ENCODE measurements at regions not wholly inside any gene's neighbourhood (a gene's known extent, or its start where the extent isn't known, plus 50 kb on each side); places are given as distances from the start of the nearest gene placed in this dataset.

DNA sequence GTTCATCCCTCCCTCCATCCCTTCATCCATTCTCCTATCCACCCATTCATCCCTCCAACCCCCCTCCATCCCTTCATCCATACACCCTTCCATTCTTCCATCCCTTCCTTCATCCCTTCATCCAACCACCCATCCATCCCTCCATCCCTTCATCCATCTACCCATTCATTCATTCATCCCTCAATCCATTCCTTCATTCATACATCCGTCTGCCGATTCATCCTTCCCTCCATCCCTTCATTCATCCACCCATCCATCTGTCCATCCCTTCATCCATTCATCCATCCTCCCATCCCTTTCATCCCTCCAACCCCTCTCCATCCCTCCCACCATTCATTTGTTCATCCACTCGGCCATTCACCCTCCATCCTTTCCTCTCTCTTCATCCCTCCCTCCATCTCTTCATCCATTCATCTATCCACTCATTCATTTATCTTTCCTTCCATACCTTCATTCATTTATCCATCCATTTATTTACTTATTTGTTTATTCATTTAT, 95.7 kb downstream of the FOXL1 start:
- no peak overlapping the region for H3K27ac ChIP-seq
- TF ChIP-seq ZFX (IDR thresholded peaks at IDR 0.05; ENCODE audit: borderline replicate concordance) (no peak), CTCF (IDR thresholded peaks at IDR 0.05) (no peak)

DNA sequence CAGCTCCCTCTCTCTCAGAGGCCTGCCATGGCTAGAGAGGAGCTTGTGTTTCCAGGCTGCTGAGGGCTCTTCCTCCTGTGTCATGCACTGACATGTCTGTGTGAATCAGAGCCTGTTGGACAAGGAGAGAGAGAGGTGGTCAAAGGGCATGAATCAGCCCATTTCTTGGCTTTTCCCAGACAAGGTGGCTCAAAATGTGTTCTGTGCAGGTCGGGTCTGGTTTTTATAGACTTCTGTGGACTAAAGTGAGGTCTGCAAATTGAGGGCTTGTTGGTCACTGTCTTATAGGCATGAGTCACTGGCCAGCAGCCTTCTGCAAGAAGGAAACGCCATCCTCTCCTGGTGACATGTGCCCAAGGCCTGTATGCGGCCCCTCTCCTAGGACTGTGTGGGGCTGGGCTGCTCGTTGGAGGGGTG, 97.9 kb downstream of the FOXL1 start:
- TF ChIP-seq CTCF (IDR thresholded peaks at IDR 0.05) (no peak), ZFX (IDR thresholded peaks at IDR 0.05; ENCODE audit: borderline replicate concordance) (no peak)
- H3K27ac ChIP-seq = no peak overlapping the region

DNA sequence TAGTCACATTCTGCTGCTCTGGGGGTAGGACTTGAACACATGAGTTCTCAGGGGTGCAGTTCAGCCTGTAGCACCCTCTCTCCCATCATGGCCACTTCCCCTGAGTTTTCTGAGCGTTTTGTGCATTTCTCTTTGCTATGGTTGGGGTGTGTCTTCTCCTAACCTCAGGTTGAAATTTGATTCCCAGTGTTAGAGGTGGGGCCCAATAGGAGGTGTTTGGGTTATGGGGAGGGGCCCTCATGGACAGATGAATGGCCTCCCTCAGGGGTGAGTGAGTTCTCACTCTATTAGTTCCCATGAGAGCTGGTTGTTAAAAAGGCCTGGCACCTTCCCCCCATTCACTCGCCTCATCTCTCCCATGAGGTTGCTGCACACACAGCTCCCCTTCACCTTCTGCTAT, 101.1 kb downstream of the FOXL1 start:
- TF ChIP-seq ZFX (IDR thresholded peaks at IDR 0.05; ENCODE audit: borderline replicate concordance) (no peak), CTCF (IDR thresholded peaks at IDR 0.05) (no peak)
- no peak overlapping the region for H3K27ac ChIP-seq

- no peak overlapping the region for H3K27ac ChIP-seq
- TF ChIP-seq ZFX (IDR thresholded peaks at IDR 0.05; ENCODE audit: borderline replicate concordance) = no peak
- TF ChIP-seq CTCF (IDR thresholded peaks at IDR 0.05) = no peak
These were observed 101.8 kb downstream of the FOXL1 start for GRCh38 chr16:86680162-86680561.

- H3K27ac ChIP-seq = no peak overlapping the region
- no peak for TF ChIP-seq CTCF (IDR thresholded peaks at IDR 0.05)
- no peak for TF ChIP-seq ZFX (IDR thresholded peaks at IDR 0.05; ENCODE audit: borderline replicate concordance)
These were observed 102.3 kb downstream of the FOXL1 start for GRCh38 chr16:86680661-86681030.

DNA sequence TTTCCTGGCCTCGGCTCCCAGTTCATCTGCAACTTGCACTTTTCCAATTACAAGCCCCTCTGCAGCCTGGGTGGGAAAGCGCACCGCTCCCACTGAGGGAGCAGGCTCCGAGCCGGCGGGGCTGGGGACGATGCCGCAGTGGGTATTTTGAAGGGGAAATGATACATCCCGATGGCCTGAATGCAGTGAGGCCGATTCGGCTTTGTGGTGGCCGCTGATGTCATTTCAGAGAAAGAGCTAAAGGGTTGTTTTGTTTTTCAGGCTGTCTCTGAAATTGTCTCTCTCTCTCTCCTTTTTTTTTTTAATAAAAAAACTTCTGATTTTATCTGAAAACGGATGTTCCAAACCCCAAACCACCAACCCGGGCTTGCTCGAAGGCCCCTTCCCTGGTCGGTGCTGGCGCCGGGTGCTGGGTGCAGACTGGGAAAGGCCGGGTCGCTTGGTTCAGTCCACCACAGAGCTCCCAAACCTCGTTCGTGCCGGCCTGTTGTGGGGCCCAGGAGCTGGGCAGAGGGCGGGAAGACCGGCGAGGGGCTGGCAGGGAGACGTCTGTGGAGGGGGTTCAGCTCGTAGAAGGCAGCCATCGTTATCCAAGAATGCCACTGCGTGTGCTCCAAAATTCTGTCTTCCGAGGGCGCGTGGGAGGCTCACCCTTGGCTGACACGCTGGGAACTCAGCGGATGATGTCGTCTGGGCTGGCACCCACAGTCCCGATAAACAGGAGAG, 102.8 kb downstream of the FOXL1 start:
- no peak for TF ChIP-seq CTCF (IDR thresholded peaks at IDR 0.05)
- no peak for TF ChIP-seq ZFX (IDR thresholded peaks at IDR 0.05; ENCODE audit: borderline replicate concordance)
- H3K27ac ChIP-seq = no peak overlapping the region

- TF ChIP-seq CTCF (IDR thresholded peaks at IDR 0.05) = no peak
- TF ChIP-seq ZFX (IDR thresholded peaks at IDR 0.05; ENCODE audit: borderline replicate concordance) = no peak
- no peak overlapping the region for H3K27ac ChIP-seq
These were observed 103.4 kb downstream of the FOXL1 start for GRCh38 chr16:86681757-86682106.

Data from 22Rv1 (cell line).